GM12892 (cell line): ENCODE measurements at regions not wholly inside any gene's neighbourhood (a gene's known extent, or its start where the extent isn't known, plus 50 kb on each side); places are given as distances from the start of the nearest gene placed in this dataset.

Source experiments
- DNase-seq: peaks from one replicate; pipeline ENCODE4 v3.0.0; 2011; ENCODE audit not compliant: insufficient read length
- FAIRE-seq: peaks from 2 replicates; lab custom pipeline; 2011; peaks lifted over from hg19 to GRCh38; lab: Jason Lieb, UNC
- POLR2A ChIP-seq: IDR thresholded peaks from 2 replicates; pipeline ENCODE4 v1.6.1; 2011; ENCODE audit warnings: low read depth, low read length, control low read depth
- POLR2AphosphoS5 ChIP-seq: IDR thresholded peaks from 2 replicates; pipeline ENCODE4 v1.6.1; 2011; ENCODE audit warnings: low read depth, low read length, control low read depth
- TAF1 ChIP-seq: IDR thresholded peaks from 2 replicates; pipeline ENCODE4 v1.6.1; 2011; ENCODE audit warnings: low read depth, mild to moderate bottlenecking, control low read depth, low read length, borderline replicate concordance

GRCh38 chr9:107685376-107685775 is 195.8 kb upstream of the KLF4 start:
- no peak for DNase-seq
- TF ChIP-seq POLR2A (no peak), TAF1 (no peak), POLR2AphosphoS5 (no peak)
- FAIRE-seq, result no peak

- TF ChIP-seq TAF1 (no peak), POLR2A (no peak), POLR2AphosphoS5 (no peak)
- FAIRE-seq (no peak), DNase-seq (no peak)
Observed at GRCh38 chr9:107684224-107684623, 194.7 kb upstream of the KLF4 start.

- DNase-seq (no peak), FAIRE-seq (no peak)
- TF ChIP-seq TAF1 (no peak), POLR2A (no peak), POLR2AphosphoS5 (no peak)
Observed at GRCh38 chr9:107683566-107683965, 194.0 kb upstream of the KLF4 start.

GRCh38 chr9:107681988-107682387 is 192.4 kb upstream of the KLF4 start:
- no peak for DNase-seq
- no peak for FAIRE-seq
- no peak for TF ChIP-seq POLR2AphosphoS5
- TF ChIP-seq TAF1, result no peak
- TF ChIP-seq POLR2A, result no peak

- FAIRE-seq (no peak), DNase-seq (no peak)
- TF ChIP-seq TAF1 (no peak), POLR2AphosphoS5 (no peak), POLR2A (no peak)
Observed at GRCh38 chr9:107675351-107676259, 186.0 kb upstream of the KLF4 start.

GRCh38 chr9:107674721-107675277 is 185.2 kb upstream of the KLF4 start:
- TF ChIP-seq TAF1, result no peak
- no peak for TF ChIP-seq POLR2A
- no peak for TF ChIP-seq POLR2AphosphoS5
- FAIRE-seq (no peak), DNase-seq (no peak)

- FAIRE-seq, result no peak
- DNase-seq, result no peak
- TF ChIP-seq POLR2A (no peak), TAF1 (no peak), POLR2AphosphoS5 (no peak)
Observed at GRCh38 chr9:107673861-107674720, 184.5 kb upstream of the KLF4 start.

GRCh38 chr9:107671588-107671987 is 182.0 kb upstream of the KLF4 start:
- DNase-seq (no peak), FAIRE-seq (no peak)
- TF ChIP-seq POLR2A (no peak), POLR2AphosphoS5 (no peak)

GRCh38 chr9:107669422-107669821 is 179.9 kb upstream of the KLF4 start:
- FAIRE-seq (no peak), DNase-seq (no peak)
- TF ChIP-seq TAF1, result no peak
- no peak for TF ChIP-seq POLR2A
- no peak for TF ChIP-seq POLR2AphosphoS5

- DNase-seq (no peak), FAIRE-seq (no peak)
- TF ChIP-seq POLR2A (no peak), TAF1 (no peak), POLR2AphosphoS5 (no peak)
Observed at GRCh38 chr9:107667231-107668070, 177.9 kb upstream of the KLF4 start.

GRCh38 chr9:107665057-107665456 is 175.5 kb upstream of the KLF4 start:
- DNase-seq (no peak), FAIRE-seq (no peak)
- TF ChIP-seq POLR2A (no peak), POLR2AphosphoS5 (no peak), TAF1 (no peak)

- DNase-seq, result no peak
- TF ChIP-seq POLR2A (no peak), TAF1 (no peak), POLR2AphosphoS5 (no peak)
- FAIRE-seq, result no peak
Observed at GRCh38 chr9:107660976-107661375, 171.4 kb upstream of the KLF4 start.
